GM23338 (cell line): ENCODE measurements at regions not wholly inside any gene's neighbourhood (a gene's known extent, or its start where the extent isn't known, plus 50 kb on each side); places are given as distances from the start of the nearest gene placed in this dataset.

Experiments
- ATAC-seq: fragments of 200-7000 bp; cut with Tn5 transposase; 3 replicates; pipeline ENCODE4 v1.9.1; 2020
- DNase-seq: peaks from one replicate; pipeline ENCODE4 v3.0.0-alpha.2; 2015; ENCODE audit warnings: low spot score
- H2AFZ ChIP-seq: fragments of 200-600 bp; sonication (generic); 2 replicates; pipeline ENCODE4 v1.8.0; 2016; ENCODE audit warnings: antibody characterized with exemption, mild to moderate bottlenecking, moderate library complexity
- H3F3A ChIP-seq: fragments of 200-600 bp; sonication (generic); replicated peaks from 2 replicates; pipeline ENCODE4 v1.8.0; 2017; ENCODE audit warnings: antibody characterized with exemption, mixed run types, low read depth
- H3K27ac ChIP-seq: fragments of 200-600 bp; sonication (generic); 2 replicates; pipeline ENCODE4 v1.6.1; 2016; ENCODE audit warnings: low read depth
- H3K27me3 ChIP-seq: fragments of 200-600 bp; sonication (generic); 2 replicates; pipeline ENCODE4 v1.8.0; 2016; ENCODE audit warnings: mild to moderate bottlenecking, mixed run types, moderate library complexity; ENCODE audit not compliant: insufficient read depth
- H3K36me3 ChIP-seq: fragments of 200-600 bp; sonication (generic); 2 replicates; pipeline ENCODE4 v1.8.0; 2016; ENCODE audit warnings: mild to moderate bottlenecking; ENCODE audit not compliant: insufficient read depth
- H3K4me1 ChIP-seq: fragments of 200-600 bp; sonication (generic); 2 replicates; pipeline ENCODE4 v1.8.0; 2016; ENCODE audit warnings: mild to moderate bottlenecking, moderate library complexity; ENCODE audit not compliant: insufficient read depth
- H3K4me2 ChIP-seq: fragments of 200-600 bp; sonication (generic); 2 replicates; pipeline ENCODE4 v1.7.1; 2017; ENCODE audit warnings: mixed run types
- H3K4me3 ChIP-seq: fragments of 200-600 bp; sonication (generic); 2 replicates; pipeline ENCODE4 v1.6.1; 2016; ENCODE audit warnings: mixed run types
- H3K79me2 ChIP-seq: fragments of 200-600 bp; sonication (generic); replicated peaks from 2 replicates; pipeline ENCODE4 v1.8.0; 2017; ENCODE audit warnings: mild to moderate bottlenecking; ENCODE audit not compliant: insufficient read depth
- H3K9me2 ChIP-seq: fragments of 200-600 bp; sonication (generic); 2 replicates; pipeline ENCODE4 v1.8.0; 2017; ENCODE audit not compliant: insufficient read depth
- H4K20me1 ChIP-seq: fragments of 200-600 bp; sonication (generic); replicated peaks from 2 replicates; pipeline ENCODE4 v1.8.0; 2017; ENCODE audit warnings: mild to moderate bottlenecking; ENCODE audit not compliant: insufficient read depth
- H3K27ac Mint-ChIP-seq: 2 replicates; pipeline ENCODE4 v1.8.0; 2020; ENCODE audit warnings: inconsistent platforms, mild to moderate bottlenecking, moderate library complexity, mixed read lengths
- H3K27me3 Mint-ChIP-seq: 3 replicates; pipeline ENCODE4 v1.8.0; 2022; ENCODE audit warnings: low read depth, mild to moderate bottlenecking, moderate library complexity, mixed read lengths, inconsistent platforms; ENCODE audit not compliant: insufficient read depth, poor library complexity
- H3K36me3 Mint-ChIP-seq: 3 replicates; pipeline ENCODE4 v1.8.0; 2021; ENCODE audit warnings: low read depth, mild to moderate bottlenecking, inconsistent platforms, moderate library complexity, mixed read lengths
- H3K4me1 Mint-ChIP-seq: 3 replicates; pipeline ENCODE4 v1.8.0; 2020; ENCODE audit warnings: mild to moderate bottlenecking, inconsistent platforms, mixed read lengths
- H3K4me3 Mint-ChIP-seq: 3 replicates; pipeline ENCODE4 v1.8.0; 2021; ENCODE audit warnings: moderate library complexity, mild to moderate bottlenecking, inconsistent platforms, mixed read lengths
- H3K9me3 Mint-ChIP-seq: 3 replicates; pipeline ENCODE4 v1.8.0; 2020; ENCODE audit warnings: moderate library complexity, mild to moderate bottlenecking, inconsistent platforms, mixed read lengths
- CREB1 ChIP-seq: fragments of 250-450 bp; sonication (Bioruptor Pico); IDR thresholded peaks from 2 replicates; pipeline ENCODE4 v1.5.0; 2020; ENCODE audit warnings: low read depth, mild to moderate bottlenecking, moderate library complexity
- ETS1 ChIP-seq: IDR thresholded peaks from 2 replicates; pipeline ENCODE4 v1.6.1; 2016; ENCODE audit warnings: antibody characterized with exemption
- EZH2 ChIP-seq: fragments of 200-600 bp; sonication (generic); IDR thresholded peaks from one replicate; pipeline ENCODE4 v1.8.0; 2017; ENCODE audit warnings: antibody characterized with exemption, mild to moderate bottlenecking, low read depth; ENCODE audit not compliant: unreplicated experiment
- EZH2phosphoT487 ChIP-seq: fragments of 200-600 bp; sonication (generic); IDR thresholded peaks from one replicate; pipeline ENCODE4 v1.8.1; 2018; ENCODE audit warnings: antibody characterized with exemption; ENCODE audit not compliant: unreplicated experiment
- JUNB ChIP-seq: IDR thresholded peaks from one replicate; pipeline ENCODE4 v1.6.1; 2016; ENCODE audit warnings: antibody characterized with exemption; ENCODE audit not compliant: unreplicated experiment
- NANOG ChIP-seq: IDR thresholded peaks from 2 replicates; pipeline ENCODE4 v1.6.1; 2016; ENCODE audit warnings: antibody characterized with exemption, borderline replicate concordance
- POLR2AphosphoS5 ChIP-seq: IDR thresholded peaks from 2 replicates; pipeline ENCODE4 v1.6.1; 2016; ENCODE audit warnings: antibody characterized with exemption, low read depth
- STAT1 ChIP-seq: IDR thresholded peaks from one replicate; pipeline ENCODE4 v1.6.1; 2016; ENCODE audit warnings: antibody characterized with exemption; ENCODE audit not compliant: unreplicated experiment
- ZNF114 ChIP-seq: fragments of 250-450 bp; sonication (Bioruptor Pico); IDR thresholded peaks from 2 replicates; pipeline ENCODE4 v1.5.0; 2020; ENCODE audit warnings: mild to moderate bottlenecking, moderate library complexity
- ZNF331 ChIP-seq: fragments of 250-450 bp; sonication (Bioruptor Pico); IDR thresholded peaks from 2 replicates; pipeline ENCODE4 v1.5.0; 2020; ENCODE audit warnings: low read depth, mild to moderate bottlenecking, moderate library complexity
- TF ChIP-seq, protein P1 (sequence below): fragments of 250-450 bp; sonication (Bioruptor Pico); IDR thresholded peaks from 2 replicates; pipeline ENCODE4 v1.5.0; 2020; ENCODE audit warnings: mild to moderate bottlenecking, moderate library complexity
- TF ChIP-seq, protein P2 (sequence below): IDR thresholded peaks from one replicate; pipeline ENCODE4 v1.6.1; 2018; ENCODE audit warnings: antibody characterized with exemption; ENCODE audit not compliant: unreplicated experiment
- TF ChIP-seq, protein P3 (sequence below), 2 experiments: fragments of 200-600 bp in 1 of 2; sonication (generic) in 1 of 2; conservative IDR thresholded peaks; 2 replicates each; pipeline versions ENCODE4 v1.5.1 to v1.6.1; 2016 to 2017; ENCODE audit warnings: antibody characterized with exemption in 2 of 2, low read depth in 2 of 2, mild to moderate bottlenecking in 2 of 2, moderate library complexity in 1 of 2

DNA sequence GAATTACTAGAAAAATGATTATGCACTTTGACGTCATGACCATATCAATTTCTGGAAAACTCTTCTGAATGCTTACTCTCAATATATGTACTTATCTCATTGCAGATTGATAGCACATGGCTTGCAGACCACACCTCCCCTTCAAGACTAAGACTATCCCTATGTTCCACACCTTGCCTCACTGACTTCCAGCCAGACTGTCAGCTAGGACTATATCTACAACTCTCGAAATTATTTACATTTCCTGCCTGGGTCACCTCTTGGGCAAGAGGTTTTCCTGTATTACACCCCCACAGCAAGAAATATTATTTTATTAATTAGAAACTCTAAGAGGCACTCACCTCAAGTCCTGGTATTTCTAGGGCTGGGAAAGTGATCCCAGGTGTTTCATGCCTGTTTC, 236.6 kb downstream of the CYRIA start:
- Mint-ChIP-seq H3K9me3 (peaks cover 4% of the 10 kb centered on the region; the same call in 1 of the 3 replicates), H3K4me1 (no peaks in the 10 kb centered on the region; the same call in 2 of the 3 replicates), H3K4me3 (no peak overlapping the region), H3K27me3 (peaks cover 2% of the 10 kb centered on the region), H3K36me3 (no peaks in the 10 kb centered on the region), H3K27ac (no peak overlapping the region)
- Histone ChIP-seq H3K36me3 (no peaks in the 10 kb centered on the region), H3K4me2 (no peak overlapping the region), H3K9me2 (0 out of 2 replicates have a peak, but pooled peaks cover 6% of the 10 kb centered on the region), H3K4me3 (no peak overlapping the region), H3K27me3 (no peaks in the 10 kb centered on the region), H2AFZ (no peak overlapping the region), H3K4me1 (no peaks in the 10 kb centered on the region), H4K20me1 (no peaks in the 10 kb centered on the region; the same call in 1 of the 2 replicates), H3K79me2 (no peaks in the 10 kb centered on the region), H3K27ac (no peak overlapping the region), H3F3A (no peaks in the 10 kb centered on the region)
- ATAC-seq (no peak), DNase-seq (no peak)
- TF ChIP-seq ZNF114 (CRISPR knock-in tag) (no peak), POLR2AphosphoS5 (no peak), CREB1 (CRISPR knock-in tag) (no peak), EZH2phosphoT487 (no peak), NANOG (no peak), EZH2 (no peak), ZNF331 (CRISPR knock-in tag) (no peak), ETS1 (no peak), STAT1 (no peak), JUNB (no peak)
- TF ChIP-seq, protein P1, sequence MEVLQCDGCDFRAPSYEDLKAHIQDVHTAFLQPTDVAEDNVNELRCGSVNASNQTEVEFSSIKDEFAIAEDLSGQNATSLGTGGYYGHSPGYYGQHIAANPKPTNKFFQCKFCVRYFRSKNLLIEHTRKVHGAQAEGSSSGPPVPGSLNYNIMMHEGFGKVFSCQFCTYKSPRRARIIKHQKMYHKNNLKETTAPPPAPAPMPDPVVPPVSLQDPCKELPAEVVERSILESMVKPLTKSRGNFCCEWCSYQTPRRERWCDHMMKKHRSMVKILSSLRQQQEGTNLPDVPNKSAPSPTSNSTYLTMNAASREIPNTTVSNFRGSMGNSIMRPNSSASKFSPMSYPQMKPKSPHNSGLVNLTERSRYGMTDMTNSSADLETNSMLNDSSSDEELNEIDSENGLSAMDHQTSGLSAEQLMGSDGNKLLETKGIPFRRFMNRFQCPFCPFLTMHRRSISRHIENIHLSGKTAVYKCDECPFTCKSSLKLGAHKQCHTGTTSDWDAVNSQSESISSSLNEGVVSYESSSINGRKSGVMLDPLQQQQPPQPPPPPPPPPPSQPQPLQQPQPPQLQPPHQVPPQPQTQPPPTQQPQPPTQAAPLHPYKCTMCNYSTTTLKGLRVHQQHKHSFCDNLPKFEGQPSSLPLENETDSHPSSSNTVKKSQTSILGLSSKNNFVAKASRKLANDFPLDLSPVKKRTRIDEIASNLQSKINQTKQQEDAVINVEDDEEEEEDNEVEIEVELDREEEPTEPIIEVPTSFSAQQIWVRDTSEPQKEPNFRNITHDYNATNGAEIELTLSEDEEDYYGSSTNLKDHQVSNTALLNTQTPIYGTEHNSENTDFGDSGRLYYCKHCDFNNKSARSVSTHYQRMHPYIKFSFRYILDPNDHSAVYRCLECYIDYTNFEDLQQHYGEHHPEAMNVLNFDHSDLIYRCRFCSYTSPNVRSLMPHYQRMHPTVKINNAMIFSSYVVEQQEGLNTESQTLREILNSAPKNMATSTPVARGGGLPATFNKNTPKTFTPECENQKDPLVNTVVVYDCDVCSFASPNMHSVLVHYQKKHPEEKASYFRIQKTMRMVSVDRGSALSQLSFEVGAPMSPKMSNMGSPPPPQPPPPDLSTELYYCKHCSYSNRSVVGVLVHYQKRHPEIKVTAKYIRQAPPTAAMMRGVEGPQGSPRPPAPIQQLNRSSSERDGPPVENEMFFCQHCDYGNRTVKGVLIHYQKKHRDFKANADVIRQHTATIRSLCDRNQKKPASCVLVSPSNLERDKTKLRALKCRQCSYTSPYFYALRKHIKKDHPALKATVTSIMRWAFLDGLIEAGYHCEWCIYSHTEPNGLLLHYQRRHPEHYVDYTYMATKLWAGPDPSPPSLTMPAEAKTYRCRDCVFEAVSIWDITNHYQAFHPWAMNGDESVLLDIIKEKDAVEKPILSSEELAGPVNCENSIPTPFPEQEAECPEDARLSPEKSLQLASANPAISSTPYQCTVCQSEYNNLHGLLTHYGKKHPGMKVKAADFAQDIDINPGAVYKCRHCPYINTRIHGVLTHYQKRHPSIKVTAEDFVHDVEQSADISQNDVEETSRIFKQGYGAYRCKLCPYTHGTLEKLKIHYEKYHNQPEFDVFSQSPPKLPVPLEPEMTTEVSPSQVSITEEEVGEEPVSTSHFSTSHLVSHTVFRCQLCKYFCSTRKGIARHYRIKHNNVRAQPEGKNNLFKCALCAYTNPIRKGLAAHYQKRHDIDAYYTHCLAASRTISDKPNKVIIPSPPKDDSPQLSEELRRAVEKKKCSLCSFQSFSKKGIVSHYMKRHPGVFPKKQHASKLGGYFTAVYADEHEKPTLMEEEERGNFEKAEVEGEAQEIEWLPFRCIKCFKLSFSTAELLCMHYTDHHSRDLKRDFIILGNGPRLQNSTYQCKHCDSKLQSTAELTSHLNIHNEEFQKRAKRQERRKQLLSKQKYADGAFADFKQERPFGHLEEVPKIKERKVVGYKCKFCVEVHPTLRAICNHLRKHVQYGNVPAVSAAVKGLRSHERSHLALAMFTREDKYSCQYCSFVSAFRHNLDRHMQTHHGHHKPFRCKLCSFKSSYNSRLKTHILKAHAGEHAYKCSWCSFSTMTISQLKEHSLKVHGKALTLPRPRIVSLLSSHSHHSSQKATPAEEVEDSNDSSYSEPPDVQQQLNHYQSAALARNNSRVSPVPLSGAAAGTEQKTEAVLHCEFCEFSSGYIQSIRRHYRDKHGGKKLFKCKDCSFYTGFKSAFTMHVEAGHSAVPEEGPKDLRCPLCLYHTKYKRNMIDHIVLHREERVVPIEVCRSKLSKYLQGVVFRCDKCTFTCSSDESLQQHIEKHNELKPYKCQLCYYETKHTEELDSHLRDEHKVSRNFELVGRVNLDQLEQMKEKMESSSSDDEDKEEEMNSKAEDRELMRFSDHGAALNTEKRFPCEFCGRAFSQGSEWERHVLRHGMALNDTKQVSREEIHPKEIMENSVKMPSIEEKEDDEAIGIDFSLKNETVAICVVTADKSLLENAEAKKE (CRISPR knock-in tag), result no peak
- TF ChIP-seq, protein P2, sequence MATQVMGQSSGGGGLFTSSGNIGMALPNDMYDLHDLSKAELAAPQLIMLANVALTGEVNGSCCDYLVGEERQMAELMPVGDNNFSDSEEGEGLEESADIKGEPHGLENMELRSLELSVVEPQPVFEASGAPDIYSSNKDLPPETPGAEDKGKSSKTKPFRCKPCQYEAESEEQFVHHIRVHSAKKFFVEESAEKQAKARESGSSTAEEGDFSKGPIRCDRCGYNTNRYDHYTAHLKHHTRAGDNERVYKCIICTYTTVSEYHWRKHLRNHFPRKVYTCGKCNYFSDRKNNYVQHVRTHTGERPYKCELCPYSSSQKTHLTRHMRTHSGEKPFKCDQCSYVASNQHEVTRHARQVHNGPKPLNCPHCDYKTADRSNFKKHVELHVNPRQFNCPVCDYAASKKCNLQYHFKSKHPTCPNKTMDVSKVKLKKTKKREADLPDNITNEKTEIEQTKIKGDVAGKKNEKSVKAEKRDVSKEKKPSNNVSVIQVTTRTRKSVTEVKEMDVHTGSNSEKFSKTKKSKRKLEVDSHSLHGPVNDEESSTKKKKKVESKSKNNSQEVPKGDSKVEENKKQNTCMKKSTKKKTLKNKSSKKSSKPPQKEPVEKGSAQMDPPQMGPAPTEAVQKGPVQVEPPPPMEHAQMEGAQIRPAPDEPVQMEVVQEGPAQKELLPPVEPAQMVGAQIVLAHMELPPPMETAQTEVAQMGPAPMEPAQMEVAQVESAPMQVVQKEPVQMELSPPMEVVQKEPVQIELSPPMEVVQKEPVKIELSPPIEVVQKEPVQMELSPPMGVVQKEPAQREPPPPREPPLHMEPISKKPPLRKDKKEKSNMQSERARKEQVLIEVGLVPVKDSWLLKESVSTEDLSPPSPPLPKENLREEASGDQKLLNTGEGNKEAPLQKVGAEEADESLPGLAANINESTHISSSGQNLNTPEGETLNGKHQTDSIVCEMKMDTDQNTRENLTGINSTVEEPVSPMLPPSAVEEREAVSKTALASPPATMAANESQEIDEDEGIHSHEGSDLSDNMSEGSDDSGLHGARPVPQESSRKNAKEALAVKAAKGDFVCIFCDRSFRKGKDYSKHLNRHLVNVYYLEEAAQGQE, result no peak
- TF ChIP-seq, protein P3, sequence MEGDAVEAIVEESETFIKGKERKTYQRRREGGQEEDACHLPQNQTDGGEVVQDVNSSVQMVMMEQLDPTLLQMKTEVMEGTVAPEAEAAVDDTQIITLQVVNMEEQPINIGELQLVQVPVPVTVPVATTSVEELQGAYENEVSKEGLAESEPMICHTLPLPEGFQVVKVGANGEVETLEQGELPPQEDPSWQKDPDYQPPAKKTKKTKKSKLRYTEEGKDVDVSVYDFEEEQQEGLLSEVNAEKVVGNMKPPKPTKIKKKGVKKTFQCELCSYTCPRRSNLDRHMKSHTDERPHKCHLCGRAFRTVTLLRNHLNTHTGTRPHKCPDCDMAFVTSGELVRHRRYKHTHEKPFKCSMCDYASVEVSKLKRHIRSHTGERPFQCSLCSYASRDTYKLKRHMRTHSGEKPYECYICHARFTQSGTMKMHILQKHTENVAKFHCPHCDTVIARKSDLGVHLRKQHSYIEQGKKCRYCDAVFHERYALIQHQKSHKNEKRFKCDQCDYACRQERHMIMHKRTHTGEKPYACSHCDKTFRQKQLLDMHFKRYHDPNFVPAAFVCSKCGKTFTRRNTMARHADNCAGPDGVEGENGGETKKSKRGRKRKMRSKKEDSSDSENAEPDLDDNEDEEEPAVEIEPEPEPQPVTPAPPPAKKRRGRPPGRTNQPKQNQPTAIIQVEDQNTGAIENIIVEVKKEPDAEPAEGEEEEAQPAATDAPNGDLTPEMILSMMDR (conservative IDR thresholded peaks at IDR 0.05; ENCODE audit: low read depth in 2 of 2), result no peak
